PFSK-1 (cell line): ENCODE measurements at regions not wholly inside any gene's neighbourhood (a gene's known extent, or its start where the extent isn't known, plus 50 kb on each side); places are given as distances from the start of the nearest gene placed in this dataset.

Experiments used
- POLR2AphosphoS5 ChIP-seq: IDR thresholded peaks from 2 replicates; pipeline ENCODE4 v1.6.1; 2012; ENCODE audit warnings: low read depth, mild to moderate bottlenecking, control low read depth, low read length, moderate library complexity
- REST ChIP-seq, 2 experiments: IDR thresholded peaks; 2 replicates each; pipeline versions ENCODE4 v1.6.1 to v1.8.0; 2011 to 2012; ENCODE audit warnings: low read depth in 2 of 2, low read length in 2 of 2, control low read depth in 1 of 2, inconsistent platforms in 1 of 2, mild to moderate bottlenecking in 1 of 2, moderate library complexity in 1 of 2; ENCODE audit not compliant: insufficient read depth in 1 of 2

- TF ChIP-seq REST (IDR thresholded peaks at IDR 0.05; ENCODE audit: insufficient read depth in 1 of 2, low read depth in 2 of 2, low read length in 2 of 2) = no peak
- no peak for TF ChIP-seq POLR2AphosphoS5
These were observed 1331.1 kb downstream of the ADGRL3 start for GRCh38 chr4:62531264-62531663.
